DND-41 (cell line): ENCODE measurements at regions not wholly inside any gene's neighbourhood (a gene's known extent, or its start where the extent isn't known, plus 50 kb on each side); places are given as distances from the start of the nearest gene placed in this dataset.

ENCODE experiments used
- CTCF ChIP-seq: IDR thresholded peaks from 2 replicates; pipeline ENCODE4 v1.5.1; 2012; ENCODE audit warnings: borderline replicate concordance, low read length, moderate library complexity, mild to moderate bottlenecking; ENCODE audit not compliant: poor library complexity, severe bottlenecking; ENCODE audit errors: extremely low read depth
- EZH2 ChIP-seq: IDR thresholded peaks from 3 replicates; pipeline ENCODE4 v1.6.1; 2012; ENCODE audit warnings: borderline replicate concordance, low read depth, mild to moderate bottlenecking, moderate library complexity, low read length, inconsistent platforms; ENCODE audit not compliant: severe bottlenecking

DNA sequence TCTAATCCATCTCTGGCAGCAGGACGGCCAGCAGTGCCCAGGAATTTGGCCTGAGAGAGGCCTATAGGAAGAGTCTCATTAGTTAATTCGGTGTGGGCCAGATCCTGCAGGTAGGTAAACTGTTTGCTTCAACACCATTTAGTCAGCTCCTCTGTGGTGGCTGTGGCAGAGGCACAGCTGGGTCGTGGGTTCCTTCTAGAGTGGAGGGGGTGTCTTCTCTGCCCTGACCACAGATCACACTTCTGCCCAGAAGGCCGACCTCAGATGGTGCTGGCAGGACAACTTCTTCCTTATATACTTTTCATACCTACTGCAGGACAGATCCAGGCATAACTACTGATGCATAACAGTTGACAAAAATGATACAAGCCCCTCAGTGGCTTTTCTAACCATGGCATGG lies 281.4 kb downstream of the RPS6KC1 start:
- no peak for TF ChIP-seq CTCF
- no peak for TF ChIP-seq EZH2
